ENCODE measurements at regions not wholly inside any gene's neighbourhood (a gene's known extent, or its start where the extent isn't known, plus 50 kb on each side); places are given as distances from the start of the nearest gene placed in this dataset.
"Not testable (repeated sequence)": the region's sequence is repeated elsewhere in the genome, so short reads cannot be mapped to it uniquely, and the experiment has no call there.

GRCh38 chr2:122749405-122749804, 994.0 kb downstream of the TSN start:
- no peak for DNase-seq

- no peak for DNase-seq
These were observed 994.6 kb downstream of the TSN start for GRCh38 chr2:122750095-122750494.

- no peak for DNase-seq
These were observed 995.4 kb downstream of the TSN start for GRCh38 chr2:122750808-122751207.

- peak in 9 of 56 donors; percentile 4 to 35 (median 15) for DNase-seq
These were observed 997.9 kb downstream of the TSN start for GRCh38 chr2:122753336-122753735.

- no peak for DNase-seq
These were observed 999.1 kb downstream of the TSN start for GRCh38 chr2:122754561-122754960.

- DNase-seq = no peak
These were observed 999.9 kb downstream of the TSN start for GRCh38 chr2:122755281-122755780.

GRCh38 chr2:122758967-122759366, 1003.5 kb downstream of the TSN start:
- no peak for DNase-seq

- DNase-seq = no peak
These were observed 1008.6 kb downstream of the TSN start for GRCh38 chr2:122764014-122764413.

- no peak for DNase-seq
These were observed 1024.8 kb downstream of the TSN start for GRCh38 chr2:122780251-122780650.

- no peak for DNase-seq
These were observed 1038.6 kb downstream of the TSN start for GRCh38 chr2:122794100-122794499.

- DNase-seq = no peak
These were observed 1040.3 kb downstream of the TSN start for GRCh38 chr2:122795763-122796162.

GRCh38 chr2:122799391-122799790, 1043.9 kb downstream of the TSN start:
- no peak for DNase-seq

GRCh38 chr2:122800781-122801180, 1045.3 kb downstream of the TSN start:
- no peak for DNase-seq

GRCh38 chr2:122804494-122804893, 1049.0 kb downstream of the TSN start:
- DNase-seq = no peak

- no peak for DNase-seq
These were observed 1049.9 kb downstream of the TSN start for GRCh38 chr2:122805346-122805745.

- DNase-seq = no peak
These were observed 1053.0 kb downstream of the TSN start for GRCh38 chr2:122808286-122808969.

GRCh38 chr2:122812214-122812613, 1056.8 kb downstream of the TSN start:
- not testable (repeated sequence) for DNase-seq

GRCh38 chr2:122815120-122815519, 1059.7 kb downstream of the TSN start:
- DNase-seq = no peak

GRCh38 chr2:122816803-122817202, 1061.4 kb downstream of the TSN start:
- DNase-seq = no peak

GRCh38 chr2:122822319-122822718, 1066.9 kb downstream of the TSN start:
- DNase-seq = no peak

GRCh38 chr2:122830157-122830556, 1074.7 kb downstream of the TSN start:
- no peak for DNase-seq

GRCh38 chr2:122831649-122832048, 1076.2 kb downstream of the TSN start:
- DNase-seq = no peak

- DNase-seq = no peak
These were observed 1088.1 kb downstream of the TSN start for GRCh38 chr2:122843503-122843902.

- DNase-seq = no peak
These were observed 1095.7 kb downstream of the TSN start for GRCh38 chr2:122851161-122851560.
